NT2/D1 (cell line): ENCODE measurements at regions not wholly inside any gene's neighbourhood (a gene's known extent, or its start where the extent isn't known, plus 50 kb on each side); places are given as distances from the start of the nearest gene placed in this dataset.

Experiments
- DNase-seq: peaks from one replicate; pipeline ENCODE4 v3.0.0-alpha.2; 2011; ENCODE audit warnings: low read depth, low spot score
- H3K27me3 ChIP-seq: 2 replicates; pipeline ENCODE4 v1.6.0; 2011; ENCODE audit warnings: mild to moderate bottlenecking; ENCODE audit not compliant: insufficient read length, insufficient read depth
- H3K36me3 ChIP-seq: 2 replicates; pipeline ENCODE4 v1.6.1; 2011; ENCODE audit warnings: mild to moderate bottlenecking, low read length, mixed read lengths; ENCODE audit not compliant: insufficient read depth, insufficient read length
- H3K4me1 ChIP-seq: 2 replicates; pipeline ENCODE4 v1.5.1; 2011; ENCODE audit not compliant: insufficient read depth, insufficient read length
- H3K4me3 ChIP-seq: 2 replicates; pipeline ENCODE4 v1.5.1; 2011; ENCODE audit warnings: low read depth; ENCODE audit not compliant: insufficient read length
- H3K9ac ChIP-seq: 2 replicates; pipeline ENCODE4 v1.6.0; 2011; ENCODE audit warnings: low read depth; ENCODE audit not compliant: insufficient read length
- H3K9me3 ChIP-seq: 2 replicates; pipeline ENCODE4 v1.5.1; 2011; ENCODE audit warnings: mild to moderate bottlenecking, low read length; ENCODE audit not compliant: insufficient read depth
- SUZ12 ChIP-seq: IDR thresholded peaks from 2 replicates; pipeline ENCODE4 v1.6.1; 2011; ENCODE audit not compliant: insufficient read length, insufficient read depth; ENCODE audit errors: extremely low read depth
- YY1 ChIP-seq: IDR thresholded peaks from 2 replicates; pipeline ENCODE4 v1.6.1; 2011; ENCODE audit not compliant: insufficient read length, insufficient read depth
- ZNF274 ChIP-seq: IDR thresholded peaks from 2 replicates; pipeline ENCODE4 v1.6.1; 2011; ENCODE audit warnings: mild to moderate bottlenecking, low read depth, low read length

DNA sequence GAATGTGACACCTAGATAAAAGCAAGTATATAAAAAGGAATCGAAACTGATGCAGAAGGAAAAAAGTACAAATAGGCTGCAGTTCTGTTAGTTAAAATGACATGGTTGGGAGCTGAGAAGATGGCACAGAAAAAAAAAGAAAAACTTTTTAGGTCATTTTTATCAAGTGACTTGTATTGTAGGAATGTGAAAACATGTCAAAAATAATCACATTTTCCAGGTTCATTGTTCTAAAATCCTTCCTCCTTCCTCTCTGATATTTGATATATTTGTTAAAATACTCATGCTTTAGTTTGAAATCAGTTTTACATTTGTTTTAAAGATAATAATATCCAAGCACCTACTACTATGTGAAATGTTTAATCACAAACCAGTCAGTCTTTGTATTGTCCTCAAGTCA is 507.9 kb downstream of the PRKD1 start:
- no peak overlapping the region for H3K9ac ChIP-seq
- no peak for DNase-seq
- no peak overlapping the region for H3K4me3 ChIP-seq
- H3K4me1 ChIP-seq: no peaks in the 10 kb centered on the region
- no peak for TF ChIP-seq ZNF274
- no peaks in the 10 kb centered on the region for H3K36me3 ChIP-seq
- no peaks in the 10 kb centered on the region for H3K27me3 ChIP-seq
- no peaks in the 10 kb centered on the region for H3K9me3 ChIP-seq

DNA sequence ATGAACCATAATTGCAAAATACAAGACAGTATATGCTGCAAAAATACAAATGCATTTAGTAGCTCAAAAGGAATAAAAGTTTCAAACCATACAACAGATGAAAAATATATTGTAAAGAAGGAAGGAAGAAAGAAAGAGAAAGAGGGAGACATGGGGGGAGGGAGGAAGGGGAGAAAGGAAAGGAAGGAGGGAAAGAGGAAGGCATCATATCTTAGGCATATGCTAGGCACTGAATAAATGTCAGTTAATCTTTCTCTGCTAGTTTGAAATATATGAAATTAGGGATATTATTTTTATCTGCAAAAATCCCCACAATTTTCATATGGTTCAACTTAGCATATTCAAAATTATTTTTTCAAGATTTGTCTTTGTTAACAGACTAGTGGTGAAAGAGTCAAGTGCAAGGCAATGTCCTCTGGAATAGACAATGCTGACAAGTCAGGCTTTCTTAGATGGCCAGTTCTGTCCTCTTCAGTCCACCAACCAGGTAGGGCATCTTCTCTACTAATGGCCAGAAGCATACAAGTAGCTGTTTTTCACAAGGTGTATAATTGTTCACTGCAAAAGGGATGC is 506.4 kb downstream of the PRKD1 start:
- Histone ChIP-seq H3K9me3 (no peaks in the 10 kb centered on the region), H3K4me1 (no peaks in the 10 kb centered on the region), H3K4me3 (no peak overlapping the region), H3K27me3 (no peaks in the 10 kb centered on the region), H3K36me3 (no peaks in the 10 kb centered on the region), H3K9ac (no peak overlapping the region)
- TF ChIP-seq YY1 (no peak), SUZ12 (no peak), ZNF274 (no peak)
- DNase-seq: no peak

- Histone ChIP-seq H3K27me3 (no peaks in the 10 kb centered on the region), H3K36me3 (no peaks in the 10 kb centered on the region), H3K4me1 (no peaks in the 10 kb centered on the region), H3K9ac (no peak overlapping the region), H3K4me3 (no peak overlapping the region), H3K9me3 (no peaks in the 10 kb centered on the region)
- DNase-seq: no peak
- no peak for TF ChIP-seq YY1
- no peak for TF ChIP-seq ZNF274
- no peak for TF ChIP-seq SUZ12
Measured at GRCh38 chr14:29425705-29426482, 501.8 kb downstream of the PRKD1 start.

DNA sequence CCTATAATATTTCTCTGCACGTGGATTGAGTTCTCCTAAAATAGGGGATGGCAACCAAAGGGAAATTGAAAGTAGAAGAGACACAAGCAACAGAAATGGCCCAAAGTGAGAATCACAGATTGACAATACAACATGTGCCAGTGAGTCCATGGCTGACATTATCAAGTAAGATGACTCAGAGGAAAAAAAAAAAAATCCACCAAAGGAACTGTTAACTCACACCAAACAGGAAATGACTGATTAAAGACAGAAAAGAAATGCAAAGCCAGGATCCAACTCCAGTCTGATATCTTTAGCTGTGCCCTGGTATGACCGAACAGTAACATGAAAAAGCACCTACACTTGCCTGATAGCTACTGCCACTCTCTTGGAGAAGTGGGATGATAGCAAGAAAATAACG is 485.0 kb downstream of the PRKD1 start:
- H3K4me3 ChIP-seq: no peak overlapping the region
- TF ChIP-seq SUZ12 (no peak), ZNF274 (no peak), YY1 (no peak)
- H3K4me1 ChIP-seq: no peaks in the 10 kb centered on the region
- no peak for DNase-seq
- no peaks in the 10 kb centered on the region for H3K27me3 ChIP-seq
- H3K9me3 ChIP-seq: no peaks in the 10 kb centered on the region
- H3K36me3 ChIP-seq: no peaks in the 10 kb centered on the region
- no peak overlapping the region for H3K9ac ChIP-seq

DNA sequence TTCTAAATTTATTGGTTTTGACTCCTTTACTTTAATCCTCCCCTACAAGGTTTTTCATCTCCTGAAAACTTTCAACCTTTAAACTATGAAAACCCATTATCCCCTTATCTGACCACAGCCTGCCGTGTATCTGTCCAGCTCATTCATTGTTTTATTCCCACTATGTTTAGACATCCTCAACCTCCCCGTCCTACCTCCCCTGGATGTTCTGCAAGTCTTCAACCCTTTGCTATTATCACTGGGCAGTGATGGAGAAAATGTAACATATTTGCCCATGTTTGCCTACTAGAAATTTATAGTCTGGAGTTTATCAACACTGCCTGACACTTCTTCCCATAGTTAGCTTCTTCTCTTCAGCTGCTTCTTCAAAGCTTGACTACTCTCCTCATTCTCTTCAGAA is 483.4 kb downstream of the PRKD1 start:
- Histone ChIP-seq H3K36me3 (no peaks in the 10 kb centered on the region), H3K4me1 (no peaks in the 10 kb centered on the region), H3K4me3 (no peak overlapping the region), H3K9me3 (no peaks in the 10 kb centered on the region), H3K9ac (no peak overlapping the region), H3K27me3 (no peaks in the 10 kb centered on the region)
- DNase-seq: no peak
- no peak for TF ChIP-seq YY1
- TF ChIP-seq SUZ12: no peak
- TF ChIP-seq ZNF274: no peak

GRCh38 chr14:29444805-29445204 is 482.8 kb downstream of the PRKD1 start:
- Histone ChIP-seq H3K4me1 (no peaks in the 10 kb centered on the region), H3K27me3 (no peaks in the 10 kb centered on the region), H3K9me3 (no peaks in the 10 kb centered on the region), H3K36me3 (no peaks in the 10 kb centered on the region), H3K9ac (no peak overlapping the region), H3K4me3 (no peak overlapping the region)
- DNase-seq: no peak
- TF ChIP-seq ZNF274 (no peak), SUZ12 (no peak), YY1 (no peak)

DNA sequence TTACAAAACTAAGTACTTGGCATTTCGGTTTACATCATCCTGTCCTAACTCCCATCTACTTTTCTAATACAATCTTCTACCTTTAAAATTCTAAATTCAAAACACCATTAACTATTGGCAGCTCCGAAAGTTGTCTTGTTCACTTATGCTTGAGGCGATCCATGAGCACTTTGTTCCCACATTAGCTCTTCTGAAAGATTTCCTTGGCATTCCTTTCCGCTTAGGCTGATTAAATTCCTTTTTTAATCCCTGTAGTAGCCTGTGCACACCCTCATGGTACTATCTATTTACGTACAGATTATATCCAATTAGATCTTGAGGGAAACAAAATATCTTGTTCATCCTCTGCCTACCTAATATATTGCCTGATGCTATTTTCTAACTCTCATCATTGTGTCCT is 480.7 kb downstream of the PRKD1 start:
- Histone ChIP-seq H3K9me3 (no peaks in the 10 kb centered on the region), H3K36me3 (no peaks in the 10 kb centered on the region), H3K27me3 (no peaks in the 10 kb centered on the region), H3K4me3 (no peak overlapping the region), H3K4me1 (no peaks in the 10 kb centered on the region), H3K9ac (no peak overlapping the region)
- DNase-seq: no peak
- no peak for TF ChIP-seq SUZ12
- TF ChIP-seq ZNF274: no peak

GRCh38 chr14:29451941-29452340 is 475.7 kb downstream of the PRKD1 start:
- no peaks in the 10 kb centered on the region for H3K36me3 ChIP-seq
- DNase-seq: no peak
- H3K4me3 ChIP-seq: no peak overlapping the region
- H3K27me3 ChIP-seq: no peaks in the 10 kb centered on the region
- H3K9me3 ChIP-seq: no peaks in the 10 kb centered on the region
- H3K9ac ChIP-seq: no peak overlapping the region
- TF ChIP-seq ZNF274: no peak
- no peak for TF ChIP-seq YY1
- TF ChIP-seq SUZ12: no peak
- no peaks in the 10 kb centered on the region for H3K4me1 ChIP-seq
